CD4-positive, alpha-beta memory T cell (primary cell): ENCODE measurements at regions not wholly inside any gene's neighbourhood (a gene's known extent, or its start where the extent isn't known, plus 50 kb on each side); places are given as distances from the start of the nearest gene placed in this dataset.

Experiments used
- CTCF ChIA-PET: fragments of 350-600 bp; sonication (Branson Sonifier 250); formaldehyde crosslinking; loops from one replicate; lab custom pipeline; 2021; ENCODE audit warnings: inconsistent platforms; ENCODE audit not compliant: partially characterized antibody; lab: Charles Lee
- POLR2A ChIA-PET: fragments of 350-600 bp; sonication (Branson Sonifier 250); formaldehyde crosslinking; loops from one replicate; lab custom pipeline; 2021; ENCODE audit not compliant: partially characterized antibody; lab: Charles Lee
- DNase-seq, 5 donors: peaks; one replicate each; pipeline versions ENCODE4 v3.0.0 to v3.0.0-alpha.2; 2020 to 2022; ENCODE audit warnings: mixed read lengths in 1 of 5
- H3K27ac ChIP-seq: one replicate; pipeline ENCODE4 v1.7.0; 2013; ENCODE audit warnings: low read depth, low read length
- H3K27me3 ChIP-seq: 2 replicates; pipeline ENCODE4 v1.7.0; 2013; ENCODE audit warnings: mild to moderate bottlenecking, low read length, moderate library complexity; ENCODE audit not compliant: insufficient read depth
- H3K36me3 ChIP-seq: 2 replicates; pipeline ENCODE4 v1.7.0; 2013; ENCODE audit warnings: mild to moderate bottlenecking, low read length, moderate library complexity; ENCODE audit not compliant: insufficient read depth
- H3K4me1 ChIP-seq: 2 replicates; pipeline ENCODE4 v1.7.0; 2013; ENCODE audit warnings: mild to moderate bottlenecking, low read length, moderate library complexity; ENCODE audit not compliant: insufficient read depth
- H3K4me3 ChIP-seq, 2 donors: one replicate each; pipeline ENCODE4 v1.7.0; 2013; ENCODE audit warnings: low read length in 2 of 2, mild to moderate bottlenecking in 1 of 2
- H3K9me3 ChIP-seq, 2 donors: one replicate each; pipeline ENCODE4 v1.7.0; 2013; ENCODE audit warnings: low read length in 2 of 2, control low read depth in 1 of 2; ENCODE audit not compliant: control insufficient read depth in 1 of 2
- H3K27ac Mint-ChIP-seq, 7 donors: one replicate each; pipeline ENCODE4 v1.8.0; 2020 to 2021; ENCODE audit warnings: mixed read lengths in 7 of 7, mild to moderate bottlenecking in 6 of 7, inconsistent platforms in 3 of 7, moderate library complexity in 3 of 7
- H3K27me3 Mint-ChIP-seq, 2 donors: one replicate each; pipeline ENCODE4 v1.8.0; 2020 to 2021; ENCODE audit warnings: mixed read lengths in 2 of 2
- H3K36me3 Mint-ChIP-seq, 2 donors: one replicate each; pipeline ENCODE4 v1.8.0; 2020 to 2021; ENCODE audit warnings: mixed read lengths in 2 of 2, inconsistent platforms in 1 of 2, mild to moderate bottlenecking in 1 of 2
- H3K4me1 Mint-ChIP-seq, 4 donors: one replicate each; pipeline ENCODE4 v1.8.0; 2020 to 2021; ENCODE audit warnings: mixed read lengths in 4 of 4, mild to moderate bottlenecking in 1 of 4
- H3K4me3 Mint-ChIP-seq, 8 donors: one replicate each; pipeline ENCODE4 v1.8.0; 2020 to 2021; ENCODE audit warnings: mixed read lengths in 8 of 8, mild to moderate bottlenecking in 7 of 8, moderate library complexity in 6 of 8, inconsistent platforms in 3 of 8
- H3K9me3 Mint-ChIP-seq, 8 donors: one replicate each; pipeline ENCODE4 v1.8.0; 2020 to 2021; ENCODE audit warnings: mixed read lengths in 8 of 8, mild to moderate bottlenecking in 5 of 8, inconsistent platforms in 3 of 8, moderate library complexity in 1 of 8
- intact Hi-C: fragments of 100-400 bp; cut with micrococcal nuclease; formaldehyde crosslinking; loops from one replicate; pipeline ENCODE4 v1.15.1; 2023

DNA sequence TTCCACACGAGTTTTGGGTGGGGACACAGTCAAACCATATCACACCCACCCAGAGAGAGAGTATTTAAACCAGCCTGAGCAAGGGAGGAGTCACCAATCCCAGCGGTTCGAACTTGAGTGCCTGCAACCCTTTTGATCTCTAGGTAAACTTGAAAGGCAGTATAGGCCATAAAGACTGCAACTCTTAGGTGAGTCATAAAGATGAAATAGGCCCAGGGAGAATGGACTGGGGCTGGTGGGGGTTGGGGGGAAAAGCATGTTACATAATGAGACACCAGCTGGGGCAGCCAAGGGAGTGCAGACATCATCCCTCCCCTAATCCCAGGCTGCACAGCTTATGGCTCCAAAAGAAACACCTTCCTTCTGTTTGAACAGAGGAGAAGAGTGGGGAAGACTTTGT lies 99.8 kb upstream of the LHX8 start:
- Histone ChIP-seq H3K4me1 (no peaks in the 10 kb centered on the region), H3K36me3 (no peaks in the 10 kb centered on the region), H3K27me3 (no peaks in the 10 kb centered on the region), H3K9me3 (no peaks in the 10 kb centered on the region), H3K27ac (no peak overlapping the region), H3K4me3 (no peak overlapping the region)
- no peak overlapping the region for H3K4me3 Mint-ChIP-seq
- no peaks in the 10 kb centered on the region for H3K36me3 Mint-ChIP-seq
- H3K27ac Mint-ChIP-seq, result no peak overlapping the region
- POLR2A ChIA-PET, result no interaction called here
- H3K9me3 Mint-ChIP-seq, result peaks cover 2 to 38% (median 14%) of the 10 kb centered on the region in 8 donors
- no peaks in the 10 kb centered on the region for H3K27me3 Mint-ChIP-seq
- intact Hi-C loops, result no loop called here
- CTCF ChIA-PET, result no interaction called here
- no peaks in the 10 kb centered on the region for H3K4me1 Mint-ChIP-seq
- no peak for DNase-seq

DNA sequence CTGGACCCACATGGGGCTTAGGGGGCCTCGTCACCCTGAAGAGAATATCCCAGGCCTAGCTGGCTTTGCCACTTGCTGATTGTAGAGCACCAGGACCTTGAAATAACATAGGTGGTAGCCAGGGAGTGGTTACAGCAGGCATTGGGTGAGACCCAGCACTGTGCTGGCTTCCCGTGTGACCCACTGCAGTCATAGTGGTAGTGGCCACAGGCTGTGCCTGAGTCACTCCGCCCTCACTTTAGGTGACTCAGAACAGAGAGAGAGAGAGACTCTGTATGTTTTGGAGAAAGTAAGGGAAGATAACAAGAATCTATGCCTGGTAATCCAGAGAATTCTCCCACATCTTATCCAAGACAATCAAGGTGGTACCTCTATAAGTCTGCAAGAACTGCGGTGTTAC lies 98.7 kb upstream of the LHX8 start:
- H3K27ac Mint-ChIP-seq, result no peak overlapping the region
- no peaks in the 10 kb centered on the region for H3K4me1 ChIP-seq
- intact Hi-C loops, result no loop called here
- CTCF ChIA-PET, result no interaction called here
- no peak overlapping the region for H3K4me3 ChIP-seq
- no peaks in the 10 kb centered on the region for H3K4me1 Mint-ChIP-seq
- H3K27me3 ChIP-seq, result no peaks in the 10 kb centered on the region
- POLR2A ChIA-PET, result no interaction called here
- no peaks in the 10 kb centered on the region for H3K9me3 ChIP-seq
- DNase-seq, result no peak
- no peaks in the 10 kb centered on the region for H3K36me3 Mint-ChIP-seq
- no peaks in the 10 kb centered on the region for H3K27me3 Mint-ChIP-seq
- no peak overlapping the region for H3K4me3 Mint-ChIP-seq
- no peak overlapping the region for H3K27ac ChIP-seq
- peaks cover 2 to 42% (median 17%) of the 10 kb centered on the region in 8 donors for H3K9me3 Mint-ChIP-seq
- no peaks in the 10 kb centered on the region for H3K36me3 ChIP-seq

DNA sequence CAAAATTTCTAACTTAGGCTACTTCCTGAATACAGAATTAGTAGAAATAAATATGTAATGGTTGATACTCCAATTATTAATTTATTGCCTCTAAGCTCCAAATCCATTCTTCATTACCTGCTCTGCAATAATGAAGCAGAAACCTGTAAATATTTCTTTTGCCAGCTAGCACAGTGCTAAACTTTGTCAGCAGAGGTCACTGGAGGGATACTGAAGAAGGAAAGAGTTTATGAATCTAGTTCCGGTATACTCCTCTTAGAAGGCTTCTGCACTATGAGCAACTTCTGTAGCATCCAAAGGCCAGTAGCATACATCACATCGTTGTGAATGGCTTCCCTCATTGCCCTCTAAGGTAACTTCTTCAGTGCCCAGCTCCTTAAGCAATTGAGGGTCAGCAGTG lies 81.0 kb upstream of the LHX8 start:
- ChIA-PET POLR2A (no interaction called here), CTCF (no interaction called here)
- H3K4me3 ChIP-seq, result no peak overlapping the region
- Mint-ChIP-seq H3K4me3 (no peak overlapping the region), H3K4me1 (no peaks in the 10 kb centered on the region), H3K27me3 (no peaks in the 10 kb centered on the region), H3K27ac (no peak overlapping the region), H3K9me3 (peaks cover 0 to 9% (median 4%) of the 10 kb centered on the region in 8 donors), H3K36me3 (no peaks in the 10 kb centered on the region)
- H3K27me3 ChIP-seq, result no peaks in the 10 kb centered on the region
- intact Hi-C loops, result no loop called here
- H3K27ac ChIP-seq, result no peak overlapping the region
- DNase-seq, result no peak
- no peaks in the 10 kb centered on the region for H3K4me1 ChIP-seq
- H3K36me3 ChIP-seq, result no peaks in the 10 kb centered on the region
- no peaks in the 10 kb centered on the region for H3K9me3 ChIP-seq

DNA sequence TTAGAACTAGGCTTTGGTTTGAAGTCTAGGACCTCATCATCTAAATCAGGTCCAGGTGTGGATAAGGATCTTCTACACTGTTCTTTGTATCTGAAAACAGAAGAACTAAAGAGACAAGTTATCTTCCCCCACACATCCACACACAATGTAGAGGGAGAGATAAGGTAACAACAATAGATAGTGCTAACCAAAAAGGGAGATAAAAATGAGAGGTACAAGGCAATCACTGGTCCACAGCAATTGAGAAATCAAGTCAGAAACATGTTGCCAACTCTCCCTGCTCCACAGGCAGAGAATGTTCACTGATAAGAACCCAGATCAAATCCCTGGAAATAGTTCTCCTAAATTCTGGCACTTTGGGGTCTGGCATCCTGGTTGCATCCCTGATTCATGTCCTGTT lies 75.8 kb upstream of the LHX8 start:
- no peak for DNase-seq
- Mint-ChIP-seq H3K9me3 (peaks cover 2 to 11% (median 6%) of the 10 kb centered on the region in 8 donors), H3K27ac (no peak overlapping the region), H3K36me3 (no peaks in the 10 kb centered on the region), H3K27me3 (no peaks in the 10 kb centered on the region), H3K4me3 (no peak overlapping the region), H3K4me1 (no peaks in the 10 kb centered on the region)
- Histone ChIP-seq H3K9me3 (no peaks in the 10 kb centered on the region), H3K27ac (no peak overlapping the region), H3K27me3 (no peaks in the 10 kb centered on the region), H3K4me3 (no peak overlapping the region), H3K4me1 (no peaks in the 10 kb centered on the region), H3K36me3 (no peaks in the 10 kb centered on the region)
- intact Hi-C loops, result no loop called here
- ChIA-PET POLR2A (no interaction called here), CTCF (no interaction called here)

DNA sequence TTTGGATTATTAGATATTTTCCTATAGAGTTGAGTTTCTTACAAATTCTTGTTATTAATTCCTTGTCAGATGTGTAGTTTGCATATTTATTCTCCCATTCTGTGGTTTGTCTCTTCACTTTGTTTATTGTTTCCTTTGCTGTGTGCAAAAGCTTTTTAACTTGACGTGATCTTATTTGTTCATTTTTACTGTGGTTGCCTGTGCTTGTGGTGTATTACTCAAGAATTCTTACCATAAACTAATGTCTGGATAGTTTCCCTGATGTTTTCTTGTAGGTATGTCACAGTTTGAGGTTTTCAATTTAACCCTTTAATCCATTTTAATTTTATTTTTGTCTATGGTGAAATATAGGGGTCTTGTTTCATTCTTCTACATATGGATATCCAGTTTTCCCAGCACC lies 72.1 kb upstream of the LHX8 start:
- no peak for DNase-seq
- Histone ChIP-seq H3K4me1 (no peaks in the 10 kb centered on the region), H3K36me3 (no peaks in the 10 kb centered on the region), H3K27me3 (no peaks in the 10 kb centered on the region), H3K4me3 (no peak overlapping the region), H3K27ac (no peak overlapping the region), H3K9me3 (no peaks in the 10 kb centered on the region)
- no peaks in the 10 kb centered on the region for H3K27me3 Mint-ChIP-seq
- intact Hi-C loops, result no loop called here
- no peaks in the 10 kb centered on the region for H3K4me1 Mint-ChIP-seq
- H3K9me3 Mint-ChIP-seq, result peaks cover 6 to 12% (median 7%) of the 10 kb centered on the region in 8 donors
- ChIA-PET CTCF (no interaction called here), POLR2A (no interaction called here)
- H3K36me3 Mint-ChIP-seq, result no peaks in the 10 kb centered on the region
- H3K27ac Mint-ChIP-seq, result no peak overlapping the region
- H3K4me3 Mint-ChIP-seq, result no peak overlapping the region

DNA sequence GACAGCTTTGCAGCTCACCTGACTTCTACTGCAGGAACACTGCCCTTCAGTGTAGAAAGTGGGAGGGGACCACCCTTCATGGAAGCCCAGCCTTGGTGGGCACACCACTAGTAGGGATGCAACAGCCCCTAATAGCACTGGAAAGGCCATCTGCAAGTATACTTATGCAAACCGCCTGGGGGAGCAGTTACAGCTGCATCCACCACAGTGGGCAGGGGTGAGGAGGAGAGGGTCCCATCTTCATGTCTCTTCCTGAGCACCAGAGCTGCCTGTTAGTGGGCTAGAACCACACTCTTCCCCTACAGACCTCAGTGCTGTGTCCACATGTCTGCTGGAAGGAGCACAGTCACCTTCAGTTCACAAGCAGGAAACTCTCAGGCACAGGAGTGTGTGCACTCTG lies 66.2 kb upstream of the LHX8 start:
- CTCF ChIA-PET, result no interaction called here
- no peaks in the 10 kb centered on the region for H3K9me3 ChIP-seq
- no peak overlapping the region for H3K27ac ChIP-seq
- intact Hi-C loops, result no loop called here
- H3K27me3 ChIP-seq, result no peaks in the 10 kb centered on the region
- Mint-ChIP-seq H3K36me3 (no peaks in the 10 kb centered on the region), H3K4me1 (no peaks in the 10 kb centered on the region), H3K27ac (no peak overlapping the region), H3K27me3 (no peaks in the 10 kb centered on the region), H3K9me3 (peaks cover 0 to 10% (median 7%) of the 10 kb centered on the region in 8 donors), H3K4me3 (no peak overlapping the region)
- POLR2A ChIA-PET, result no interaction called here
- H3K4me1 ChIP-seq, result no peaks in the 10 kb centered on the region
- no peaks in the 10 kb centered on the region for H3K36me3 ChIP-seq
- DNase-seq, result no peak
- no peak overlapping the region for H3K4me3 ChIP-seq

DNA sequence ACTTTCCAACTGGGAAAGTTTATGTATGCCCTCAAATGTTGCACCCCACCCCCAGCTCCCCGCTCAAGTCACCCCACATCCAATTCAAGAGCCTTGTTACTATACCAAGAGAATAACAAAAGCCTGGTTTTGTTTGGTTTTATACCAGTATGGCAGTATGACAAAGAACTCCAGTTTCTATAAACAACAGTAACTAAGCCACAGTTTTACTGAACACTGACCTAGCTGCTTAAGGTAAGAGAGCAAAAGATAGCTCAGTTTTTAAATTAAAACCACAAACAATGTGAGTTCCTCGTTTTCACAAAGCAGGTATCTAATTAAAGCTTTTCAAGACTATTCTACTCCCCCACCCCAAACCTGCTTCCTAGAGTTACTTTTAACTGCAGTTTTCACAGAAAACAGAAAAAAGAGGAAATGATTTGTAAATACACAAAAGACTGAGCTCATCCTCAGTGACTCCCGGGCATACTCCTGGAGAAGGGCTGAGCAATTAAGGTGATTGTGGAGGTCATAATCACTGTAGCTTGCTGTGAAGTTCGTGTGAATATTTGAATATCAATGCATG lies 59.3 kb upstream of the LHX8 start:
- Histone ChIP-seq H3K27ac (no peak overlapping the region), H3K4me3 (no peak overlapping the region), H3K27me3 (no peaks in the 10 kb centered on the region), H3K9me3 (no peaks in the 10 kb centered on the region), H3K36me3 (no peaks in the 10 kb centered on the region), H3K4me1 (no peaks in the 10 kb centered on the region)
- Mint-ChIP-seq H3K4me3 (no peak overlapping the region), H3K27me3 (no peaks in the 10 kb centered on the region), H3K36me3 (no peaks in the 10 kb centered on the region), H3K4me1 (no peaks in the 10 kb centered on the region), H3K27ac (no peak overlapping the region), H3K9me3 (peaks cover 0 to 6% (median 0%) of the 10 kb centered on the region in 8 donors)
- POLR2A ChIA-PET, result no interaction called here
- DNase-seq, result no peak
- intact Hi-C loops, result no loop called here
- CTCF ChIA-PET, result no interaction called here
